GM18502 (cell line): ENCODE measurements at regions not wholly inside any gene's neighbourhood (a gene's known extent, or its start where the extent isn't known, plus 50 kb on each side); places are given as distances from the start of the nearest gene placed in this dataset.
"Not testable (repeated sequence)": the region's sequence is repeated elsewhere in the genome, so short reads cannot be mapped to it uniquely, and the experiment has no call there.

ENCODE experiments used
- ATAC-seq: cut with Tn5 transposase; IDR thresholded peaks from one replicate; pipeline ENCODE4 v1.9.1; 2021; ENCODE audit warnings: mild to moderate bottlenecking; ENCODE audit not compliant: unreplicated experiment, poor library complexity

- no peak for ATAC-seq
Measured at GRCh38 chr5:159673538-159673937, 242.7 kb upstream of the ADRA1B start.

GRCh38 chr5:159678657-159679392, 237.5 kb upstream of the ADRA1B start:
- no peak for ATAC-seq

DNA sequence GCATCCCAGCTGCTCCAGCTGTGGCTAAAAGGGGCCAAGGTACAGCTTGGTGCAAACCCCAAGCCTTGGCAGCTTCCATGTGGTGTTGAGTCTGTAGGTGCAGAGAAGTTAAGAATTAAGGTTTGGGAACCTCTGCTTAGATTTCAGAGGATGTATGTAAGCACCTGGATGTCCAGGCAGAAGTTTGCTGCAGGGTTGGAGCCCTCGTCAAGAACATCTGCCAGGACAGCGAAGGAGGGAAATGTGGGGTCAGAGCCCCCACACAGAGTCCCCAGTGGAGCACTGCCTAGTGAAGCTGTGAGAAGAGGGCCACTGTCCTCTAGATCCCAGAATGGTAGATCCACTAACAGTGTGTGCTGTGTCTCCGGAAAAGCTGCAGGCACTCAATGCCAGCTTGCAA, 236.2 kb upstream of the ADRA1B start:
- ATAC-seq: no peak

GRCh38 chr5:159681661-159682060, 234.6 kb upstream of the ADRA1B start:
- ATAC-seq: no peak

GRCh38 chr5:159682623-159683022, 233.7 kb upstream of the ADRA1B start:
- ATAC-seq: no peak

- not testable (repeated sequence) for ATAC-seq
Measured at GRCh38 chr5:159687892-159688291, 228.4 kb upstream of the ADRA1B start.

GRCh38 chr5:159695741-159696294, 220.5 kb upstream of the ADRA1B start:
- ATAC-seq: no peak

DNA sequence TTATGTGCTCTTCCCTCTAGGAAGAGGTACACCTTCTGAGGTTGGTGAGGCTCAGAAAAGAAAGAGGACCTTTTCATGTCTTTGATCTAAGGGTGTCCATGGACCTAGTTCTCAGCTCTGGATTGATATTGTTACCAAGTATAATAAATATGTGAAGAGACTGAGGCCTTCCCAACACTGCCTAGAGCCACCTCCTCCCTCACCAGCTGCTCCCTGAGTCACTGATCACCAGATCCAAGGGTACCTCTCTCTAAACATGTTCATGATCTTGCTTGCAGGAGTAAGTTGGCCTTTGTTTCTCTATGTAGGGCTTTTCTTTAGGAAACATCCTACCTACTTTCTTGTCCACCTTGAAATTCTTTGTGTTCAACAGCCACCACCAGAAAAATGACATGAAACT, 218.8 kb upstream of the ADRA1B start:
- no peak for ATAC-seq

DNA sequence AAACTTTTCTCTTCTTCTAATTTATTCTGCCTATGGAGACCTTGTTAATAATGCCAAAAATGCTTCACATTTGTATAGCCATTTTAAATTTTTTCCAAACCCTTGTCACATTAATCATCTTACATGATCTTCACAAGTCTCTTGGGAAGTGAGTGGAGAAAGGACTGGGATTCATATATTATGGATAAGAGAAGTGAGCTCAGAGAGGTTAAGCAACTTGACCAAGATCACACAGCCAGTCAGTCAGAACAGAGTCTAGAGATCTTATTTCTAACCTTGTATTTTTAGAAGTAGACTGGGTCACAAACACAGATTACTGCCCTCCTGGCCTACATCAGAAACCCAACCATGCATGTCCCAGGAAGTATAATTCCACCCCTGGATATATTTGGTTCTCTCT, 218.0 kb upstream of the ADRA1B start:
- ATAC-seq: no peak

DNA sequence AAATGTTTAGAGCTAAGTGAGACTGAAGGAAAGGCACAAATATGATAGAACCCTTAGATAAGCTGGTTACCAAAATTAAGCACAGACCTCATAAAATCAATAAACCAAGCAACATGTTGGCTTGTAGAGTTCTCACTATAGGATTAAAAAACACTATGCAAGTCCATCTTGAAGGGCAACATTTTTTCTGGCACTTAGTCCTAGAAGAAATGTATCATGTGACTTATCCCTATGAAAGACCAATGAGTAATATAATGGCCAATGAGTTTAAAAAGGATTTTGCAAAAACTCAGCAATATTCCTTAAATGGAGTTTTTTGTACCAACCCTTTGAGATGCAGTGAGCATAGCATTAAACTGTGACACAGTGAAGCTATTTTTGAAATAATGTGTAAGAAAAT, 216.3 kb upstream of the ADRA1B start:
- ATAC-seq: no peak

DNA sequence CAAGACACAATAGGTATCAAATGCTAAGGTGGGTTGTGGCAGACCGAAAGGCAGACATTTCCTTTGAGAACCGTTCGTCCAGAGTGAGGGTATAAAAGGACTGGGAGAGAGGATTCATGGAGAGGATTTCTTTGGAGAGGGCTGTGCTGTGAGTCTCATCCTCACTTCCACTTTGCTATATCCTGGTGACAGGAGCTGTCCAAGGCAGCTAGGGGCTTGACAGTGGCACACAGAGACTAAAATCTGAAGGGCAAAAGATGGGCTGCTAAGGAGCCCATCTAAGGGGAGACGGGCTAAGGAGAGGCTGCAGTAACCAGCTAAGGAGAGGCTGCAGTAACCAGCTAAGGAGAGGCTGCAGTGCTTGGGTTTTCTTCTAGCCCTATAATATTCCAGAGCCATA, 214.0 kb upstream of the ADRA1B start:
- ATAC-seq: no peak

GRCh38 chr5:159702826-159703225, 213.5 kb upstream of the ADRA1B start:
- ATAC-seq: no peak

- no peak for ATAC-seq
Measured at GRCh38 chr5:159704160-159704559, 212.1 kb upstream of the ADRA1B start.

DNA sequence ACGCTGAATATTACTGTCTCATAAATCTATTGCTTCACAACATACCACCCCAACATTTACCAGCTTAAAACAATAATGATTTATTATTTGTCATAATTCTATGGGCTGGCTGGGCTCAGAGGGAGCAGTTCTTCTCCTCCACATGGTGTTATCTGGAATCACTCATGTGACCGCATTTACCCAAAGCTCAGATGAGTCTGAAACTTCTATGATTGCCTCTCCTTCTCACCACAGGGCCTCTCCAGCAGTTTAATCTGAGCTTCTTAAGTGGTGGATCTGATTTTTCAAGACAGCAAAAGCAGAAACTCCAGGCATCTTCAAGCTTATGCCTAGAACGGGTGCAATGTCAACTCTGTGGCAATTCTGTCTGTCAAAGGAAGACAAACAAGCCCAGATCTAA, 210.3 kb upstream of the ADRA1B start:
- ATAC-seq: no peak

- no peak for ATAC-seq
Measured at GRCh38 chr5:159708090-159708489, 208.2 kb upstream of the ADRA1B start.

DNA sequence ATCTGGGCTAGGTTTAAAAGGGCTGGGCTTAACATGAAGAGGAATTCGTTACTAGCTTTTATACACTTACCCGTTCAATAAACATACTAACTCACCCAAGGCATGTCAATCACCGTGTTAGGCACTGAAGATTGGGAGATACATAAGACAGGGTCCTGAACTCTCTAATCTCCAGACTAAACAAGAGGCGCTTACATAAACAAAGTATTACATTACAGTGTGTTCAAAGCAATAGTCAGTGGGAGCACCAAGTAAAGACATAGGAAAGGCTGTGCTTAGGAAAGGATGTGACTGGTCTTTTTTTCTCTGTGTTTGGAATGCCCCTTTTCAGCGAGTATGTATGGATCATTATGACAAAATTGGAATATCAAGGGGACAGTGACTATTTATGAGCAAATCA, 203.6 kb upstream of the ADRA1B start:
- ATAC-seq: no peak

DNA sequence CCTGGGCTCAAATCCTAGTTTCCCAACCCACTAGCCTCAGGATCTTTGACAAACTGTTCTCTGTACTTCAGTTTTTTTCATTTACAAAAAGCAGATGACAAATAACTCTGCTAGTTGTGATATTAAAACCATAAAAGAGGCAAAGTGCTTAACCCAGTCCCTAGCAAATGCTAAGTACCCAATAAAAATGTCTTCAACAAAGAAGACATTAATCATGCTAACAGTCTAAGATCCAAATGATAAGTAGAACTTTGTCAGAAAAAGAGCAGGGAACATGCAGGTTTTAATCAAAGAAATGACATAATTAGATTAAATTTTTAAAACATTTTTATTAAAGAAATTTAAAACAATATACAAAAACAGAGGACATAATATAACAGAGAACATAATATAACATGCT, 203.0 kb upstream of the ADRA1B start:
- no peak for ATAC-seq

GRCh38 chr5:159713773-159714172, 202.5 kb upstream of the ADRA1B start:
- no peak for ATAC-seq

- ATAC-seq: no peak
Measured at GRCh38 chr5:159725475-159725874, 190.8 kb upstream of the ADRA1B start.

DNA sequence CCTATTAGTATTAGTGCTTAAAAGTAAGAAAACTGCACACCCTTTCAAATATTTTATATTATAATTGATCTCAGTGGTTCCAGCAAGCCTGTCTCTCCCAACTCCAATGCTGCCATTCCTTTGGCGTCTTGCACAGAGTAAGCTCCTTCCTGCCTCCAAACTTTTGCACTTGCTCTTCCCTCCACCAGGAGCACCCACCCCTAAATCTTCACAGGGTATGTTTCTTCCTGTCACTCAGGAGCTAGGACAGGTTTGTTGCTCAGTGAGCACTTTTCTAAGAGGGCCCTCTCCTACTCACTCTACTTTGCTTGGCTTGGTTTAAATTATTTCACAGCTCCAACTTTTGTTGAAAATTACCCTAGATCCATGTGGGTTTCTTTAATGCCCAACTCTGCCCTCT, 189.1 kb upstream of the ADRA1B start:
- ATAC-seq: no peak

- ATAC-seq: no peak
Measured at GRCh38 chr5:159730285-159730684, 186.0 kb upstream of the ADRA1B start.

DNA sequence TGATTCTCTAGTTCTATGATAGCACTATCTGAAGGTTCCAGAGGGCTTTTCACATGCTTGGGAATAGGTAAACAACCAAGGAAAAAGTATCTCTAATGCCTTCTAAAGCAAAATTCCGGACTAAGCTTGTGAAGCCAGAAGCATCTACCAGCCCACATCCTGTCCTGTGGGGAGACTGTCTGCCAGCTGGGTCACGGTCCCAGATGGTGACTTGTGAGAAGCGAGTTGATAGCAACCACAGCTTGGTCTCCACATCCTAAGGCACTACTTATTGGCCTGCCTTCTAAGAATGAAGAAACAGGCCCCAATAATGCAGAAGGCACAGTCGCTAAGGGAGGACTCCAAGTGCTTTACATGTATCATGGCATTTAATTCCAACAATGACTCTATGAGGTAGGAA, 184.1 kb upstream of the ADRA1B start:
- no peak for ATAC-seq
